ENCODE measurements at regions not wholly inside any gene's neighbourhood (a gene's known extent, or its start where the extent isn't known, plus 50 kb on each side); places are given as distances from the start of the nearest gene placed in this dataset.

DNA sequence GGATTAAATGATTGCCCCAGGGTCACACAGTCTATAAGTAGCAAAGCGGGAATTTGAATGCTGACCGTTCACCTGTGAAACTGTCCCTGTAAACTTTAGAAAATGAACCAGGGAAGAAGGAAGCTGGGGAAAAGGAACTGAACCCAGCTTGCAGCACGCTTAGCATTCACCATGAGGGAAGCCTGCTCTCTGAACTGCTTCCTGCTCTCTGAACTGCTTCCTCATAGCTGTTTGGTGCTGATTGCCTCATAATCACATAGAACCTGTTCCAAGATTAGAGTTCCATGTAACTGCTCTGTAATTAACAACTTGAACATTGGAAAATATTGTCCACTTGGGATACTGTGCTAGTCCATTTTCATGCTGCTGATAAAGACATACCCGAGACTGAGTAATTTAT lies 1504.8 kb upstream of the TMEM132C start:
- no peaks in the 10 kb centered on the region for H4K20me1 ChIP-seq (replicated peaks; ENCODE audit: control insufficient read depth, extremely low read depth, insufficient read depth, low read length)
- H2AFZ ChIP-seq (ENCODE audit: low read depth, low read length) = no peak overlapping the region
- no peak overlapping the region for H3K27ac ChIP-seq (ENCODE audit: insufficient read depth, low read depth, low read length)
- POLR2A ChIA-PET = no interaction called here
- intact Hi-C loops (cut with micrococcal nuclease) = no loop called here
- no peaks in the 10 kb centered on the region for H3K9me1 ChIP-seq (replicated peaks; ENCODE audit: control insufficient read depth, extremely low read depth, insufficient read depth, low read length)
- no peaks in the 10 kb centered on the region for H3K27me3 ChIP-seq (ENCODE audit: control insufficient read depth in 2 of 2, insufficient read depth in 2 of 2, low read length in 2 of 2)
- CTCF ChIA-PET = no interaction called here
- no peak overlapping the region for H3K4me2 ChIP-seq (ENCODE audit: insufficient read depth, low read length)
- no peak overlapping the region for H3K4me3 ChIP-seq (replicated peaks in 1 of 3; ENCODE audit: insufficient read depth in 1 of 3, low read depth in 1 of 3, low read length in 3 of 3)
- no TSS peak for BruUV-seq (replicated peaks)
- H3K79me2 ChIP-seq (ENCODE audit: control insufficient read depth, insufficient read depth, low read length) = no peaks in the 10 kb centered on the region
- FAIRE-seq (no peak), DNase-seq (ENCODE audit: low read depth, low spot score) (no peak)
- TF ChIP-seq, protein P1, sequence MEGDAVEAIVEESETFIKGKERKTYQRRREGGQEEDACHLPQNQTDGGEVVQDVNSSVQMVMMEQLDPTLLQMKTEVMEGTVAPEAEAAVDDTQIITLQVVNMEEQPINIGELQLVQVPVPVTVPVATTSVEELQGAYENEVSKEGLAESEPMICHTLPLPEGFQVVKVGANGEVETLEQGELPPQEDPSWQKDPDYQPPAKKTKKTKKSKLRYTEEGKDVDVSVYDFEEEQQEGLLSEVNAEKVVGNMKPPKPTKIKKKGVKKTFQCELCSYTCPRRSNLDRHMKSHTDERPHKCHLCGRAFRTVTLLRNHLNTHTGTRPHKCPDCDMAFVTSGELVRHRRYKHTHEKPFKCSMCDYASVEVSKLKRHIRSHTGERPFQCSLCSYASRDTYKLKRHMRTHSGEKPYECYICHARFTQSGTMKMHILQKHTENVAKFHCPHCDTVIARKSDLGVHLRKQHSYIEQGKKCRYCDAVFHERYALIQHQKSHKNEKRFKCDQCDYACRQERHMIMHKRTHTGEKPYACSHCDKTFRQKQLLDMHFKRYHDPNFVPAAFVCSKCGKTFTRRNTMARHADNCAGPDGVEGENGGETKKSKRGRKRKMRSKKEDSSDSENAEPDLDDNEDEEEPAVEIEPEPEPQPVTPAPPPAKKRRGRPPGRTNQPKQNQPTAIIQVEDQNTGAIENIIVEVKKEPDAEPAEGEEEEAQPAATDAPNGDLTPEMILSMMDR (IDR thresholded peaks at IDR 0.05; ENCODE audit: extremely low read depth in 1 of 2, insufficient read depth in 1 of 2, low read depth in 1 of 2, low read length in 2 of 2) = no peak
- TF ChIP-seq POLR2AphosphoS5 (IDR thresholded peaks at IDR 0.05; ENCODE audit: insufficient read depth, low read depth, low read length) (no peak), EZH2 (IDR thresholded peaks at IDR 0.05; ENCODE audit: borderline replicate concordance, low read depth, low read length, severe bottlenecking) (no peak), MYC (IDR thresholded peaks at IDR 0.05; ENCODE audit: low read depth, low read length) (no peak), GATA2 (IDR thresholded peaks at IDR 0.05; ENCODE audit: insufficient read depth, insufficient read length, low read depth, low read length) (no peak), POLR2A (IDR thresholded peaks at IDR 0.05; ENCODE audit: low read depth, low read length) (no peak), JUN (IDR thresholded peaks at IDR 0.05; ENCODE audit: borderline replicate concordance, insufficient read depth, insufficient read length, low read depth) (no peak), FOS (IDR thresholded peaks at IDR 0.05; ENCODE audit: borderline replicate concordance, insufficient read depth, low read length) (no peak)
- TF ChIP-seq, protein P2, sequence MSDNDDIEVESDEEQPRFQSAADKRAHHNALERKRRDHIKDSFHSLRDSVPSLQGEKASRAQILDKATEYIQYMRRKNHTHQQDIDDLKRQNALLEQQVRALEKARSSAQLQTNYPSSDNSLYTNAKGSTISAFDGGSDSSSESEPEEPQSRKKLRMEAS (IDR thresholded peaks at IDR 0.05; ENCODE audit: insufficient read depth, insufficient read length) = no peak
- H3K36me3 ChIP-seq (ENCODE audit: control insufficient read depth in 2 of 2, extremely low read depth in 1 of 2, insufficient read depth in 2 of 2, low read length in 2 of 2) = no peaks in the 10 kb centered on the region
- no peaks in the 10 kb centered on the region for H3K4me1 ChIP-seq (ENCODE audit: control insufficient read depth, extremely low read depth, insufficient read depth, low read length)
- no peak overlapping the region for H3K9ac ChIP-seq (replicated peaks; ENCODE audit: extremely low read depth, insufficient read depth, low read length)
- H3K9me3 ChIP-seq (replicated peaks; ENCODE audit: control insufficient read depth, insufficient read depth, low read length) = peaks cover 4% of the 10 kb centered on the region
- dilution Hi-C loops (cut with MboI; ENCODE audit: extremely low pct_ligation_motif_present, low sequenced_read_pairs) = no loop called here

Measured in endothelial cell of umbilical vein (primary cell).